ENCODE measurements at regions not wholly inside any gene's neighbourhood (a gene's known extent, or its start where the extent isn't known, plus 50 kb on each side); places are given as distances from the start of the nearest gene placed in this dataset.
"Not testable (repeated sequence)": the region's sequence is repeated elsewhere in the genome, so short reads cannot be mapped to it uniquely, and the experiment has no call there.

- no peak for DNase-seq
These were observed 51.3 kb upstream of the SUB1 start for GRCh38 chr5:32534041-32534440.

- DNase-seq, result no peak
These were observed 53.4 kb upstream of the SUB1 start for GRCh38 chr5:32531885-32532520.

DNA sequence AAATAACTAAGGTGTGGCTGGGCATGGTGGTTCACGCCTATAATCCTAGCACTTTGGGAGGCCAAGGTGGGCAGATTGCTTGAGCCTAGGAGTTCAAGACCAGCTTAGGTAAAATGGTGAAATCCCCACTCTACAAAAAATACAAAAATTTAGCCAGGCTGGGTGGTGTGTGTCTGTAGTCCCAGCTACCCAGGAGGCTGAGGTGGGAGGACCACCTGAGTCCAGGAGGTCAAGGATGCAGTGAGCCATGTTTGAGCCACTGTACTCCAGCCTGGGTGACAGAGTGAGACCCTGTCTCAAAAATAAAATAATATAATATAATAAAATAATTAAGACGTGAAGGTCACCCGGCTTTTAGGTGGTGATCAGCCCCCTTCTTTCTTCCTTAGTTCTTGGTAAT is 58.0 kb upstream of the SUB1 start:
- DNase-seq, result not testable (repeated sequence)

GRCh38 chr5:32526810-32527209 is 58.5 kb upstream of the SUB1 start:
- DNase-seq, result no peak

DNA sequence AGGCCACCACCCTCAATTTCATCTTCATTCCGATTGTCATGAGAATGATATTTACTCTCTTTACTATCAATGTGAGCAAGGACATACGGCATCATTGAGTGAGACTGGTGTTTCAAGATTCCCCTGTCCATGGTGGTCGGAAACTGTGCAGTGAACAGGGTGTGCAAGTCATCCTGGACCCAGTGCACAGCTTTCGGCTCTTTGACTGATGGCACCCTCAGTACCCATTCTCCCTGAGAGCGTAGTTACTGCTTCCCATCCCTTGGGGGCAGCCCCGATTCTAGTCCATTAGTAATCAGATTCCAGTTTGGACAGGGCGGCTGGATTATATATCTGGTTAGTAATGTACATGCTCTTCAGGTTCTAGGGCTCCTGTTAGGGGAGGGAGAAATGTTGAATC is 61.7 kb upstream of the SUB1 start:
- DNase-seq, result no peak

- no peak for DNase-seq
These were observed 62.8 kb upstream of the SUB1 start for GRCh38 chr5:32522429-32523143.

- DNase-seq, result no peak
These were observed 63.9 kb upstream of the SUB1 start for GRCh38 chr5:32521481-32521880.

GRCh38 chr5:32520972-32521371 is 64.4 kb upstream of the SUB1 start:
- no peak for DNase-seq

DNA sequence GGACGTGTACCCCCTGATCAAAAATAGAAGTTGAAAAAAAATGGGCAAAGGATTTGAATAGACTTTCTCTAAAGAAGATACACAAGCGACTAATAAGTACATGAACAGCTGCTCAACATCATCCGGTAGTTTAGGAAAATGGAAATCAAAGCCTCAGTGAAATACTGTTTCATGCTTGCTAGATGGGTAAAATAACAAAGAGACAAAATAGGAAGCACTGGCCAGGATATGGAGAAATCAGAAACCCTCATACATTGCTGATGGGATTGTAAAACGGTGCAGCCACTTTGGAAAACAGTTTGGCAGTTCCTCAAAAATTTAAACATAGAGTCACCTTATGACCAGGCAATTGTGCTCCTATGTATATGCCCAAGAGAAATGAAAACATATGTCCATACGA is 65.0 kb upstream of the SUB1 start:
- no peak for DNase-seq

DNA sequence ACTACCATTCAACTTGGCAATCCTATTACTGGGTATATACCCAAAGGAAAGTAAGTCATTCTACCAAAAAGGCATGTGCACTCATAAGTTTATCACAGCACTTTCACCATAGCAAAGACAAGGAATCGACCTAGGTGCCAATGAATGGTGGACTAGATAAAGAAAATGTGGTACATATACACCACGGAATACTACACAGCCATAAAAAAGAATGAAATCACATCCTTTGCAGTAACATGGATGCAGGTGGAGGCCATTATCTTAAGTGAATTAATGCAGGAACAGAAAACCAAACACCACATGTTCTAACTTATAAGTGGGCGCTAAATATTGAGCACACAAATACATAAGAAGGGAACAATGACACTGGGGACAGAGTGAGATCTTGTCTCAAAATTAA is 65.8 kb upstream of the SUB1 start:
- DNase-seq, result no peak

GRCh38 chr5:32514806-32515205 is 70.3 kb upstream of the ZFR start:
- no peak for DNase-seq

DNA sequence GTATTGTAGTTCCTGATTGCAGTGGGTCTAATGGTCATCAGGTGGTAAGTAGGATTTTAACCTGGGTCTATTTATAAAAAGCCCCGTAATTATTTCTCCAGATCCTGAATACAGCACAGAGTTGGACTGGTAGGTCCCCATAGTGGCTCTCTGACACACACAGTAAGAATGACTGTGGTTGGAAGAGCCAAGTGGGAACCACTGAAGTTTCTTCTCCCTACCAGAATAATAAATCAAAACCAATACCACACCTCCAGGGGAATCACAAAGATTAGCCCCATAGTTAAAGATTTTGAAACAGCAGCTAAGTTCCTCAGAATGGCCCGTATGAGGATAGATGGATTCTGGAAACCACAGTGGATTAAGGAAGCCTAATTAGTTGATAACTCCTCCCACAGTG is 68.4 kb upstream of the ZFR start:
- no peak for DNase-seq

DNA sequence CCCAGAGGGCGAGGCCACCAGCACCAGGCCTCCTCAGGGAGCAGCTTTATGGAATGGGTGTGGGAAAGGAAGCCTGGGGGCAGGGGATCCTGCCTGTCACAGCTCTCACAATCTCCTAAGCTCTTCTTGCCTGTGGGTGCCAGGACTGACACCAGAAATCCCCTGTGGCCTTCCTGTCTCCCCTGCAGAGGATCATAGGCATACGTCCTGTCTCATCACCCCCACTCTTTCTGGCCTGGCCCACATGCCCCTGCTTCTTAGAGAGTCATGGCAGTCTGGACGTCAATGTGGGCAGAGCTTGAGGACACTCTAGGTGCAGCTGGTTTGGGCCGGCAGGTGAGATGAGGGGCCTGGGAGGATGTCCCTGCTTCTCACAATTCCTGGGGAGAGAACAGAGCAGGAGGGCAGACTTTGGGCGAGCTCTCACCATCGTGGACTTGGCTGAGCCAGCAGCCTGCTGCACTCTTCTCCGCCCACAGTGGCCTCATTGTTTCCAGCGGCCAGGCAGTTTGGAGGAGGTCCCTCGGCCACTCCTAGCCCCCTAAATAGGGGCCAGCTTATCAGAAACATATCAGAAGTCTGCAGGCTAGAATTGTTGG is 67.3 kb upstream of the ZFR start:
- no peak for DNase-seq

GRCh38 chr5:32510860-32511259 is 66.3 kb upstream of the ZFR start:
- no peak for DNase-seq

DNA sequence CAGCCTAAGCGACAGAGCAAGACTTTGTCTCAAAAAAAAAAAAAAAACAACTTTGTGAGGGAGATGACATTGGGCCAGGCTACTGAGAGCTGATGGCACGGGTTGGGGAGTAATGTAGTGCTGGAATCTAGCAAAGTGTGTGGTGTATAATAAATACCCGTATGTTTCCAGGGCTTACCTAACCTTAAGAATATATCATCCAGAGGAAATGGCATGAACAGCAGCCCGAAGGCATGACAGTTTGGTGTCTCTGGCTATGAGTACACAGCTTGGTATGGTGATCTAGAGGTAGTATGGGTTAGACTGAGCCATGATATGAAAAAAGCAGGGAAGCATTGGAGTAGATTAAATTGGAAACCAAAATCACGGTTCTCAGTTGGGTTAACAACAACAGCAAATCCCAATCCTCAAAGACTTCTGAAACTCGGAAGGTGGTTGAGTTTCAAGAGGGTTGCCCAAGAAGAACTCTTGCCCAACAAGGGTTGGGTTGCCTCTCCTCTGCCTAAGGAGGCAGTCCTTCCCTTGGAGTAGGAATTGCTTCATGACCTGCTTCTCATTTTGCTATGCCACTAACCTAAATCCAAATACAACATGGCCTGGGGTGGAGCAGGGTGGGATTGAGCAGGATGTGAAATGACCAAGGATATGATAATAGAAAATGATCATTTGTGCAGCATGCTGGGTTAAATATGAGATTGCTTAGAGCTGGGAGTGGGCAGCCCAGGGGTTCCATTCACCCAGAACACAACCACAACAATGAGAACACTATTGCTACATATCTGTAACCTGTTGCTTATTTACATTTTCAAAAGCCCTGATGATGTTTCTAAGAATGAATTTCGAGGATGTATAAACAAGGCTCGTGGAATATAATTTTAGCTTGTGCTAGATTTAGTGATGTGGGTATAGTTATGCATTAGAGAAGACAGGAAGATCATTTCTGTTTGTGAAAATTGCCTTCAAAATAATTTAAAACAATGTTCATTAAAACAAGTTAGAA is 64.6 kb upstream of the ZFR start:
- DNase-seq, result no peak

DNA sequence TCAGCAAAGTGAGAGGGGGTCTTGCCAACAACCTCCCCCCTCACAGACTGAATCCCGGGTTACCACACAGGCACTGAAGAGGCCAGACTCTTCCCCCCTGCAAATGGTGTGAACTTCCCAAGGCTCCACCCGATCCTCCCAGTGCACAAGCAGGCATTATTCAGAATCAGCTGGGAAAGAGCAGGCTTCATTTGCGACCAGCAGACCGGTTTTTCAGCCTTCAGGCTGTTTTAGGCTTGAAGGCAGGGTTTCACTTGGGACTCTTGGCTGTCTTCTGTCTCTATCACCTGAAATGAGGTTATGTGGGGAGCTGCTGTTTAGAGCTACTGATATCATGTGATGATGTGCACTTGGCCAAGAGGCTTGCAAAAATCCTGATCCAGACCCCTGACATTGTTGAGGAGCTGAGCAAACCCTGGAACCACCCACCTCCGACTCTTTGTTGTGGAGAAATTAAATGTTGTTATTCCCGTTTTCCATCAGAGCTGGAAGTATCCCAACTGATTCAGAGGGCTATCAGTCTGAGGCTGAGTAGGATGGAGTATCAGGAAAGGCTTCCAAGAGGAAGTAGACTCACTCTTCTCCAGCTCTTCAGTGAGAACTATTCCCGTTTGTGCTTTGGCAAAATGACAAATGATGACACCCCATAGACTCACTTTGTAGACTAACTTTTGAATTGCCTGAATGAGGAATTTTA is 63.3 kb upstream of the ZFR start:
- no peak for DNase-seq

DNA sequence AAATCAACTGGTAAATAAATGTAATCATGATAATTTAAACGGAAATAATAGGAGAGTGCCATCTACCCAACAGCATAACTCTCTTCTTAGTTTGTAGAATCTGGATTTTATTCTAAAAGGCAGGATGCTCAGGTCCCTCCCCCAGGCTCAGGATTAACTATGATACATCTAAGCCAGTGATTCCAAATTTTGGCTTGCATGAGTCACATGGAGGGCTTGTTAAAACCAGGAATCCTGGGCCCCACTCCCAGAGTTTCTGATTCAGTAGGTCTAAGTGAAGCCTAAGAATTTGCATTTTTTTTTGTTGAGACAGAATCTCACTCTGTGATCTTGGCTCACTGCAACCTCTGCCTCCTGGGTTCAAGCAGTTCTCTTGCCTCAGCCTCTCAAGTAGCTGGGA is 62.3 kb upstream of the ZFR start:
- DNase-seq, result no peak

DNA sequence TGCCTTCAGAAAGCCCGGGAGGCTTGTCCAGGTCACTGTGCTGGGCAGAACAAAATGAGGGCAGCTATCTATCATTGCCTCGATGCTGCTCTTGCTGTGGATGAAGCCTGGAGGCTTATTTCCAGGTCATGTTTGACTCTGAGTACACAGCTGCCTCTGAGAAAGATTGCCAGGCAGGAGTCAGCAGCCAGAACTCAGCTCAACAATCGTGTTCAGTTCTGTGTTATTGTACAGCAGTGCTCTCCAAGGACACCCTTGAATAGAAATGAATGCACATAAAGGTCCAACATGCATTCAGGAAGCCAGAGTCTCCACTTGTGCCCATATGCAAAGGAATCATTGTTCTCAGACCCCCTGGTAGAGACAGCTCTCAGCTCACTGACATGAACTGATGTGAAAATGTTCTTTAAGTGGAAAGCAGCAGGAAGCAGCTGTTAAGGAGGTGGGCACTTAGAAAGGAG is 61.7 kb upstream of the ZFR start:
- no peak for DNase-seq

- DNase-seq, result no peak
These were observed 61.2 kb upstream of the ZFR start for GRCh38 chr5:32505756-32506155.

DNA sequence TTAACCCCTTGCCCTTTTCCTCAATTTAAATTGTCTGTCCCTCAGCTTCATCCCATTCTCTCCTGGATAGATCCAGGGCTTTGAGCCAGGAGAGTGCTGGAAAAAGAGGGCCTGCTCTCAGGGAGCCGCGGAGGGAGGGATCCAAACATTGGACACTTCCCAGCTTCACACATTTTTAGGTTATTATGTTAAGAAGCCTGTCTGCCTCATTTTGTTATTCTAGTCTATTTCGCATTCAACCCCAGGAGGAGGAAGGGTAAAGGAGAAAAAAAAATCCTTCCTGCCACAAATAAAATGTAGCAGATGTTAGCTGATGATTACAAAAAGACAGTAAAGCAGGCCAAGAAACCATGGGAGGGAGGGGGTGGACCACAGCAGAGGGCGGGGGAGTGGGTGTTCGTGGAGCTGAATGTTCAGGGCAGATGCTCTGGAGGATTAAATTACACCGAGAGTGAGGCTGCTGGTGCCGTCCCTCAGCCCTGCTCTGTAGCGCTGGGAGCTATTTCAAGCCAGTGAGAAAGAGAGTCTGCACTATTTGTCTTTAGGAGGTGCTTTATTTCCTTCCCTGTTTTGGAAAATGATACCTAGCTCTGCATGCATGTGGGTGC is 60.6 kb upstream of the ZFR start:
- peak; percentile 9 for DNase-seq

DNA sequence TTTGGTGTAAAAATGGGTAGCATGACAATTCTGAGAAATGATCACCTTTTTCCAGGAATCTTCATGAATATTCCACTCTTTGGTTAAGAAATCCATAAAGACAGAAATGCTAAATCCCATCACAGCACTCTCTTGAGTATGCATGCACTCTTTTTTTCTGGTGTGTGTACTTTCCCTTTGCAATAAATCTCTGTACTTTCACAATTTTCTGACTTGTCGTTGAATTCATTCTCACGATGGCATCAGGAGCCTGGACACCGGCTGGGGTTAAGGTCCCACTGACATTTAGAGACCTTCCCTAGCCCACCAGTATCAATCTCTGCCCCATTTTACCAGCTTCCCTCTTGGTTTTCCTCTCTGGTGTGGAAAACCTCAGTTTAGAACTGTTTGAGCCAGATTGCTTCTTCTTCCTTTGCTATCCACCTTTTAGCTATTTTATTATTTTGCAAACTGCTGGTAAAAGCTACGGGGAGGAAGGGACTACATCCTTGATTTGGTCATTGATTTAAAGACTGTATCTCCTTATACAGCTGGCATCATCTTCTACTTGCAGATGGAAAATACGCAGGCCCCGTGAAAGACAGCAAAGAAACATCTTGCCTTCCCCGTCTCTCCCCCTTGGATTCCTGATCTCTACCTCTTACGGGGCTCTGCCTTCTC is 59.9 kb upstream of the ZFR start:
- DNase-seq, result no peak

DNA sequence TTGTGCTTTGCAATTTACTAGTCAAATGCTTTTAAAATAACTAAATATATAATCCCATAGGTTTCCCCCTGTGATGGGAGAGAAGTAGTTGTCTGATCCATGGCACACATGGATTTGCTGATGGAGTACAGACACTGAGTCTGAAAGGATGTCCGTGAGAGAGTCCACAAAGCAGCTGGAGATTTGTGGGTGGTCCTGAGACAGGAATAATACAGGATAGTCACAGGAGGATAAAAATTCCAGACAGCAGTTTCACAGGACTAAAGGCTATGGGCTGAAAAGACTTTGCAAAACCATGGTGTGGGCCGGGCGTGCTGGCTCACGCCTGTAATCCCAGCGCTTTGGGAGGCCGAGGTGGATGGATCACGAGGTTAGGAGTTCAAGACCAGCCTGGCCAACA is 58.7 kb upstream of the ZFR start:
- no peak for DNase-seq

All from NCI-H510A treated with DMSO at 0.1 percent for 48 hours (cell line).